Erythroblast (primary cell): ENCODE measurements at regions not wholly inside any gene's neighbourhood (a gene's known extent, or its start where the extent isn't known, plus 50 kb on each side); places are given as distances from the start of the nearest gene placed in this dataset.

Experiments
- GATA1 ChIP-seq: IDR thresholded peaks from 2 replicates; pipeline ENCODE4 v1.6.1; 2011; ENCODE audit warnings: low read depth, mild to moderate bottlenecking, control low read depth, low read length, moderate library complexity
- POLR2A ChIP-seq: IDR thresholded peaks from 2 replicates; pipeline ENCODE4 v1.6.1; 2011; ENCODE audit warnings: mild to moderate bottlenecking, low read length

DNA sequence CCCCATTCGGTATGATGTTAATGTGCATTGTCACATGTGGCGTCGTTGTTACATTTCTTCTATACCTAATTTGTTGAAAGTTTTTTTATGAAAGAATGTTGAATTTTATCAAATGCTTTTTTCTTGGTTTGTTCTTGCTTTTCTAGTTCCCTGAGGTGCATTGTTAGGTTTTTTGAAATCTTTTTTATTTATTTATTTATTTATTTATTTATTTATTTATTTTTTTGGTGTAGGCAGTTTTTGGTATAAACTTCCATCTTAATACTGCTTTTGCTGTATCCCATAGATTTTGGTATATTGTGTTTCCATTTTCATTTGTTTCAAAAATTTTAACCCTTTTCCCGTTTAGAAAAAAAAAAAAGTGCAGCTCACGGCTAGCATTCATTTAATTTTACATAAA lies 121.1 kb upstream of the HMGA2 start:
- TF ChIP-seq POLR2A (no peak), GATA1 (no peak)
